ENCODE measurements at regions not wholly inside any gene's neighbourhood (a gene's known extent, or its start where the extent isn't known, plus 50 kb on each side); places are given as distances from the start of the nearest gene placed in this dataset.
"Not testable (repeated sequence)": the region's sequence is repeated elsewhere in the genome, so short reads cannot be mapped to it uniquely, and the experiment has no call there.

DNA sequence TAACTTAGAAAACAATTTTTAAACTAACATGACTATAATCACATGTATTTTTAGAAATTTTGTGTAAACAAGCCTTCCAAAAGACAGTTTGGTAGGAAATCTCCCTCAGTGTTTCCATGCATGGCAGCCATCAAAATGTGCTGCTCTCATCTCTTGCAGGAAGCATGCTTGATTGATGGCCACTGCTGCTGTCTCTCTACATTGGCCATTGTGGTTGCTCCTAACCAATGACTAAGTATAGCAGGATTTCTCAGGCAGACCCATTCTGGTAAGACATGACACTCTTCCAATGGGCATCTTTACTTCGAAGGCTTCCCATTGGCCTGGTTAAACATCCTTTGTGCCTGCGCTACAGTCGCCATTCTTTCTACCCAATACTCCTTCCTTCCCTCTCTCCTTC is 78.9 kb upstream of the GUCY1A1 start:
- H3K4me3 ChIP-seq (ENCODE audit: low read depth, low read length), result no peak overlapping the region
- POLR2A ChIA-PET, result no interaction called here
- CTCF ChIA-PET, result no interaction called here
- DNase-seq (ENCODE audit: low read depth, low spot score), result no peak
- TF ChIP-seq, protein P1, sequence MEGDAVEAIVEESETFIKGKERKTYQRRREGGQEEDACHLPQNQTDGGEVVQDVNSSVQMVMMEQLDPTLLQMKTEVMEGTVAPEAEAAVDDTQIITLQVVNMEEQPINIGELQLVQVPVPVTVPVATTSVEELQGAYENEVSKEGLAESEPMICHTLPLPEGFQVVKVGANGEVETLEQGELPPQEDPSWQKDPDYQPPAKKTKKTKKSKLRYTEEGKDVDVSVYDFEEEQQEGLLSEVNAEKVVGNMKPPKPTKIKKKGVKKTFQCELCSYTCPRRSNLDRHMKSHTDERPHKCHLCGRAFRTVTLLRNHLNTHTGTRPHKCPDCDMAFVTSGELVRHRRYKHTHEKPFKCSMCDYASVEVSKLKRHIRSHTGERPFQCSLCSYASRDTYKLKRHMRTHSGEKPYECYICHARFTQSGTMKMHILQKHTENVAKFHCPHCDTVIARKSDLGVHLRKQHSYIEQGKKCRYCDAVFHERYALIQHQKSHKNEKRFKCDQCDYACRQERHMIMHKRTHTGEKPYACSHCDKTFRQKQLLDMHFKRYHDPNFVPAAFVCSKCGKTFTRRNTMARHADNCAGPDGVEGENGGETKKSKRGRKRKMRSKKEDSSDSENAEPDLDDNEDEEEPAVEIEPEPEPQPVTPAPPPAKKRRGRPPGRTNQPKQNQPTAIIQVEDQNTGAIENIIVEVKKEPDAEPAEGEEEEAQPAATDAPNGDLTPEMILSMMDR (IDR thresholded peaks at IDR 0.05; ENCODE audit: insufficient read depth, low read length, missing control alignments), result no peak

DNA sequence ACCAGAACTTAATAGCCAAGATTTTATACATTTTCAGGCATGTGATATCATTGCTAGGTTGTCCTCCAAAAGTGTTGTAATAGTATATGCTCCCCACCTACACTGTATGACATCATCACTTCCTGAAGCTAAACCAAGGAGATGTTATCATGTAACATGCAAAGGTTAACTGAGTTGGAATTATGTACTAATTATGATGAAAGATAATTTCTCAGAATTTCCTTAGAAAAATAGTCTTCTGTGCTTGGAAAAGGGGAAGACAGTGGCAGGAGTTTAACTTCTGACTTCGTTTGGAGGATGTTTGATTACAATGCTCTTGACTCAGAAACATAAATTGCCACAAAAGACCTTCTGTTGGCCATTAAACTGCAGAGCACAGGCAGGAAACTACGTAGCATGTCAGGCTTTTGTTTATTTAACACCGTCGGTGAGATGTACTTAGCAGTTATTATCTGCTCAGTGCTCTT is 83.6 kb upstream of the GUCY1A1 start:
- no peak for DNase-seq (ENCODE audit: low read depth, low spot score)
- CTCF ChIA-PET, result no interaction called here

DNA sequence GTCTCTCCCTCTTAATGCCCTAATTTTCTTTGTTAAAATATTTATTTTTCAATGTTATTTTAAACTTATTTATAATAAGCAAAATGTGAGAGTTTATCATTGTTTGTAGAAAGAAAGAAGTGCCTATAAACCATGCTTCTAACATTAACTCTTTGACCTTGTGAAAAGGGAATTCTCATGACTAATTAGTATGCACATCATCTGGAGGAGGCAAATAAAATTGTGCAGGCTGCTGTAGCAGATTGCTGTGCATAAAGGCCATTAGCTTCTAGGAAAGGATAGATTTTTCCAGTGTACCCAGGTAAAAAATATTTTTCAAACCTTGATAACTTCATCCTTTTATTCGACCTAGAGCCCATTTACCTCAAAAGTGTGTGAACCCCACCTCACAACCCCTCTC is 84.6 kb upstream of the GUCY1A1 start:
- TF ChIP-seq, protein P1 (IDR thresholded peaks at IDR 0.05; ENCODE audit: insufficient read depth, low read length, missing control alignments), result no peak
- no peak for DNase-seq (ENCODE audit: low read depth, low spot score)
- ChIA-PET CTCF (no interaction called here), POLR2A (no interaction called here)
- no peak overlapping the region for H3K4me3 ChIP-seq (ENCODE audit: low read depth, low read length)

More for the DNA sequence above, 83.6 kb upstream of the GUCY1A1 start:
- TF ChIP-seq, protein P1 (IDR thresholded peaks at IDR 0.05; ENCODE audit: insufficient read depth, low read length, missing control alignments), result no peak
- POLR2A ChIA-PET, result no interaction called here
- H3K4me3 ChIP-seq (ENCODE audit: low read depth, low read length), result no peak overlapping the region

DNA sequence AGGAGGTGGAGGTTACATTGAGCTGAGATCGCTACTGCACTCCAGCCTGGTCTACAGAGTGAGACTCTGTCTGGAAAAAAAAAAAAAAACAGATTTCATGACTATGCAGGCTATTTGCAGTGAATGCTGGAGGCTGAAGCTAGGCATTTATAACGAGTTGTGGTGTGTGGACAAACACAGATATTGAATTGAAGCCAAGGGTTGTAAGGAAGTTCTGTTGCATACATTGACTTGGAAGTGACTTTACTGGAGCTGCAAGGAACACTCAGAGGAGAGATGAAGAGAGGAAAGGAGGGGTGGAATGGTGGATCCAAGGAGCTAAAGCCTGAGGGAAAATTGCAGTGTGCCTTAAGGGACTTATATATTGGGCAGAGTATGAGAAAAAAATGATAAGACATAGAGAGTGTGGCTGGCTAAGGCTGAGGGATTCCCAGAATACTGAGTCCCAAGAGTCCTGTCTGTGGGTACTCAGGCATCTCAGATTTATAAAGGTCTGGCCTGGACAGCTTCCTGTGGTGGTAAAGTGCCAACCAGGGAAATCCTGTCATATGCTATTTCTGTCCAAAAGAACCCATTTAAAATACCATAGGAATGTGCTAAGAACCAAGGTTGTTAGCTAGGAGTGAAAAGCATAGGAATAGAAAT is 87.8 kb upstream of the GUCY1A1 start:
- DNase-seq (ENCODE audit: low read depth, low spot score), result no peak
- POLR2A ChIA-PET, result no interaction called here
- CTCF ChIA-PET, result no interaction called here
- TF ChIP-seq, protein P1 (IDR thresholded peaks at IDR 0.05; ENCODE audit: insufficient read depth, low read length, missing control alignments), result no peak
- H3K4me3 ChIP-seq (ENCODE audit: low read depth, low read length), result no peak overlapping the region

DNA sequence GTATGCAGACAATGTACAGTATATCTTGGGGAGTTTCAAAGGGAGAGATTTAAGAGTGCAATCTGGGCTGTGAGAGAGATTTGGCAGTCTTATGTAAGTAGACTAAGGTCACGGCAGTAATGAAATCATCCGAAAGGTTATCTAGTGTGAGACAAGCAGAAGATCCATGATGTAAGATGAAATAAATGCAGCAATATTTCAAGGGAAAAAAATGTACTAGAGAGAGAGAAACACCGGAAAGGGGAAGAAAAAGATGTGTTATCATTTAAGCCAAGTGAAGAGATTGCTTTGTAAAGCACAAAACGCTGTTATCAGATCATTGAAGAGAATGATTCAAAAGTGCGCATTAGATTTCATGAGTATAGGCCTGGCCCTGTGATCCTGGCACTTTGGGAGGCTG is 88.4 kb upstream of the GUCY1A1 start:
- no peak for DNase-seq (ENCODE audit: low read depth, low spot score)
- TF ChIP-seq, protein P1 (IDR thresholded peaks at IDR 0.05; ENCODE audit: insufficient read depth, low read length, missing control alignments), result no peak
- no peak overlapping the region for H3K4me3 ChIP-seq (ENCODE audit: low read depth, low read length)
- CTCF ChIA-PET, result no interaction called here
- POLR2A ChIA-PET, result no interaction called here

DNA sequence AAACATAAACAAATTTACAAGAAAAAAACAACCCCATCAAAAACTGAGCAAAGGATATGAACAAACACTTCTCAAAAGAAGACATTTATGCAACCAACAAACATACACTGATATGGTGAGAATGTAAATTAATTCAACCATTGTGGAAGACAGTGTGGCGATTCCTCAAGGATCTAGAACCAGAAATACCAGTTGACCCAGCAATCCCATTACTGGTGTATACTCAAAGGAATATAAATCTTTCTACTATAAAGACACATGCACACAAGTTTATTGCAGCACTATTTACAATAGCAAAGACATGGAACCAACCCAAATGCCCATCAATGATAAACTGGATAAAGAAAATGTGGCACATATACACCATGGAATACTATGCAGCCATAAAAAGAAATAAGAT is 92.3 kb upstream of the GUCY1A1 start:
- CTCF ChIA-PET; H3K4me3 ChIP-seq (ENCODE audit: low read depth, low read length); POLR2A ChIA-PET; DNase-seq (ENCODE audit: low read depth, low spot score): not testable (repeated sequence)

DNA sequence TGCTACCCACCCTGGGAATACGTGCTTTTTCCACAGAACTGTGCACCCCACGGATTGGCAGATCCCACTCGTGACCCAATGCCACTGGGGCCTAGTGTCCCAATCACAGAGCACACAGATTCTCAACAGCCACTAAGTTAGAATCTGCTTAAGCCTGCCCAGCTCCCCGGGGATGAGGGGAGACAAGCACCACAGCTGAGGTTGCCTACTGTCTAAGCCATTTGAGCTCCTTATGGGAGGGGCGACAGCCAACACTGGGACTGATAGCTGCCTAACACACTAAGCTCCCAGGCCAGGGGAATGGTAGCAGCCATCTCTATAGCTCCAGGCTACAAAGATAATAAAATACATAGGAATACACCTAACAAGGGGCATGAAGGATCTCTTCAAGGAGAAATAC is 93.5 kb upstream of the GUCY1A1 start:
- no peak for DNase-seq (ENCODE audit: low read depth, low spot score)
- TF ChIP-seq, protein P1 (IDR thresholded peaks at IDR 0.05; ENCODE audit: insufficient read depth, low read length, missing control alignments), result no peak
- no peak overlapping the region for H3K4me3 ChIP-seq (ENCODE audit: low read depth, low read length)
- CTCF ChIA-PET, result no interaction called here
- POLR2A ChIA-PET, result no interaction called here
